ENCODE measurements at regions not wholly inside any gene's neighbourhood (a gene's known extent, or its start where the extent isn't known, plus 50 kb on each side); places are given as distances from the start of the nearest gene placed in this dataset.

- TF ChIP-seq ZNF561 (CRISPR knock-in tag; conservative IDR thresholded peaks at IDR 0.05): no peak
- TF ChIP-seq ZNF23 (CRISPR knock-in tag; IDR thresholded peaks at IDR 0.05): no peak
- no peak for TF ChIP-seq SIRT6 (IDR thresholded peaks at IDR 0.05; ENCODE audit: low read depth, low read length)
- TF ChIP-seq PCBP1 (IDR thresholded peaks at IDR 0.05; ENCODE audit: low read depth, low read length, poor library complexity, severe bottlenecking): no peak
- TF ChIP-seq CTCF (IDR thresholded peaks at IDR 0.05 in 2 of 3, conservative IDR thresholded peaks at IDR 0.05 in 1 of 3; ENCODE audit: insufficient read depth in 2 of 3, low read depth in 1 of 3, low read length in 3 of 3): no peak
- no peak for TF ChIP-seq FOXJ2 (tag; IDR thresholded peaks at IDR 0.05)
- no peak for TF ChIP-seq NFIC (IDR thresholded peaks at IDR 0.05)
- TF ChIP-seq ZBTB43 (CRISPR knock-in tag; IDR thresholded peaks at IDR 0.05): no peak
Observed at GRCh38 chrX:95055991-95056390, 1382.0 kb downstream of the FAM133A start.
